GM21717 (cell line): ENCODE measurements at regions not wholly inside any gene's neighbourhood (a gene's known extent, or its start where the extent isn't known, plus 50 kb on each side); places are given as distances from the start of the nearest gene placed in this dataset.
"Not testable (repeated sequence)": the region's sequence is repeated elsewhere in the genome, so short reads cannot be mapped to it uniquely, and the experiment has no call there.

Source experiments
- ATAC-seq: cut with Tn5 transposase; IDR thresholded peaks from one replicate; pipeline ENCODE4 v1.9.1; 2021; ENCODE audit warnings: mild to moderate bottlenecking, moderate library complexity; ENCODE audit not compliant: unreplicated experiment

GRCh38 chrX:52261125-52261462 lies 76.4 kb downstream of the MAGED4 start:
- no peak for ATAC-seq

- ATAC-seq = peak; percentile 99
These were observed 76.9 kb downstream of the MAGED4 start for GRCh38 chrX:52261463-52262194.

- peak; percentile 17 for ATAC-seq
These were observed 77.5 kb downstream of the MAGED4 start for GRCh38 chrX:52262195-52262546.

GRCh38 chrX:52263417-52263816 lies 78.7 kb downstream of the MAGED4 start:
- no peak for ATAC-seq

GRCh38 chrX:52265713-52266112 lies 81.0 kb downstream of the MAGED4 start:
- no peak for ATAC-seq

- ATAC-seq = not testable (repeated sequence)
These were observed 83.8 kb downstream of the MAGED4 start for GRCh38 chrX:52268502-52268901.

- no peak for ATAC-seq
These were observed 85.9 kb downstream of the MAGED4 start for GRCh38 chrX:52270453-52271116.

- no peak for ATAC-seq
These were observed 86.5 kb downstream of the MAGED4 start for GRCh38 chrX:52271206-52271605.

- ATAC-seq = no peak
These were observed 91.2 kb upstream of the XAGE2 start for GRCh38 chrX:52277666-52278065.

GRCh38 chrX:52280812-52281211 lies 88.0 kb upstream of the XAGE2 start:
- ATAC-seq = no peak

- ATAC-seq = no peak
These were observed 84.0 kb upstream of the XAGE2 start for GRCh38 chrX:52284865-52285264.

GRCh38 chrX:52298968-52299367 lies 69.9 kb upstream of the XAGE2 start:
- not testable (repeated sequence) for ATAC-seq

- not testable (repeated sequence) for ATAC-seq
These were observed 60.3 kb upstream of the XAGE2 start for GRCh38 chrX:52308532-52308931.
